HL-60 (cell line): ENCODE measurements at regions not wholly inside any gene's neighbourhood (a gene's known extent, or its start where the extent isn't known, plus 50 kb on each side); places are given as distances from the start of the nearest gene placed in this dataset.

Experiments used
- DNase-seq, 2 experiments: peaks; one replicate each; pipeline ENCODE4 v3.0.0-alpha.2; 2010 to 2020; ENCODE audit warnings: low read depth in 1 of 2, low spot score in 1 of 2
- H3K27ac ChIP-seq: fragments of 250-450 bp; sonication (Bioruptor Pico); replicated peaks from 2 replicates; pipeline ENCODE4 v1.5.1; 2020; ENCODE audit warnings: mild to moderate bottlenecking, moderate library complexity
- H3K27me3 ChIP-seq: fragments of 250-450 bp; sonication (Bioruptor Pico); 2 replicates; pipeline ENCODE4 v1.5.1; 2021; ENCODE audit warnings: mild to moderate bottlenecking, moderate library complexity; ENCODE audit not compliant: insufficient read depth, poor library complexity, severe bottlenecking
- H3K4me3 ChIP-seq: replicated peaks from 2 replicates; pipeline ENCODE4 v1.5.1; 2011; ENCODE audit warnings: mild to moderate bottlenecking, control low read depth, low read length; ENCODE audit not compliant: insufficient read depth
- CTCF ChIP-seq: IDR thresholded peaks from one replicate; pipeline ENCODE4 v1.5.1; 2011; ENCODE audit warnings: low read length, control low read depth, inconsistent platforms; ENCODE audit not compliant: insufficient read depth
- GABPA ChIP-seq: IDR thresholded peaks from 2 replicates; pipeline ENCODE4 v1.6.1; 2012; ENCODE audit warnings: low read depth
- POLR2AphosphoS5 ChIP-seq: IDR thresholded peaks from 2 replicates; pipeline ENCODE4 v1.6.1; 2012; ENCODE audit warnings: low read depth
- SPI1 ChIP-seq: IDR thresholded peaks from 2 replicates; pipeline ENCODE4 v1.6.1; 2012; ENCODE audit warnings: low read depth, mild to moderate bottlenecking, borderline replicate concordance
- TF ChIP-seq, protein P1 (sequence below): IDR thresholded peaks from 2 replicates; pipeline ENCODE4 v1.6.1; 2012; ENCODE audit warnings: low read depth; ENCODE audit not compliant: insufficient replicate concordance

DNA sequence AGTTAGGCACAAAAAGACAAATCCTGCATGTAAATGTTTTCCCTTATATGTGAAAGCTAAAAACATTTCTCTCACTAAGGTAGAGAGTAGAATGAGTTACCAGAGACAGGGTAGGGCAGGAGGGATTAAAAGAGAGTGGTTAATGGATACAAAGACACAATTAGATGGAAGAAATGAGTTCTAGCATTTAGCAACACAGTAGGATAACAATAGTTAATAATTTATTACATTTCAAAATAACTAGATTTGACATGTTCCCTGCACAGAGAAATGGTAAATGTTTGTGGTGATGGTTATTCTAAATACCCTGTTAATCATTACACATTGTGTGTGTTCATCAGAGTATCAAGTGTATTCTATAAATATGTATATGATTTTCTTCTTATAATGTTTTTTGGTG, 1400.7 kb downstream of the OTOL1 start:
- no peaks in the 10 kb centered on the region for H3K27me3 ChIP-seq
- H3K27ac ChIP-seq: no peak overlapping the region
- TF ChIP-seq SPI1: no peak
- no peak for TF ChIP-seq GABPA
- TF ChIP-seq, protein P1, sequence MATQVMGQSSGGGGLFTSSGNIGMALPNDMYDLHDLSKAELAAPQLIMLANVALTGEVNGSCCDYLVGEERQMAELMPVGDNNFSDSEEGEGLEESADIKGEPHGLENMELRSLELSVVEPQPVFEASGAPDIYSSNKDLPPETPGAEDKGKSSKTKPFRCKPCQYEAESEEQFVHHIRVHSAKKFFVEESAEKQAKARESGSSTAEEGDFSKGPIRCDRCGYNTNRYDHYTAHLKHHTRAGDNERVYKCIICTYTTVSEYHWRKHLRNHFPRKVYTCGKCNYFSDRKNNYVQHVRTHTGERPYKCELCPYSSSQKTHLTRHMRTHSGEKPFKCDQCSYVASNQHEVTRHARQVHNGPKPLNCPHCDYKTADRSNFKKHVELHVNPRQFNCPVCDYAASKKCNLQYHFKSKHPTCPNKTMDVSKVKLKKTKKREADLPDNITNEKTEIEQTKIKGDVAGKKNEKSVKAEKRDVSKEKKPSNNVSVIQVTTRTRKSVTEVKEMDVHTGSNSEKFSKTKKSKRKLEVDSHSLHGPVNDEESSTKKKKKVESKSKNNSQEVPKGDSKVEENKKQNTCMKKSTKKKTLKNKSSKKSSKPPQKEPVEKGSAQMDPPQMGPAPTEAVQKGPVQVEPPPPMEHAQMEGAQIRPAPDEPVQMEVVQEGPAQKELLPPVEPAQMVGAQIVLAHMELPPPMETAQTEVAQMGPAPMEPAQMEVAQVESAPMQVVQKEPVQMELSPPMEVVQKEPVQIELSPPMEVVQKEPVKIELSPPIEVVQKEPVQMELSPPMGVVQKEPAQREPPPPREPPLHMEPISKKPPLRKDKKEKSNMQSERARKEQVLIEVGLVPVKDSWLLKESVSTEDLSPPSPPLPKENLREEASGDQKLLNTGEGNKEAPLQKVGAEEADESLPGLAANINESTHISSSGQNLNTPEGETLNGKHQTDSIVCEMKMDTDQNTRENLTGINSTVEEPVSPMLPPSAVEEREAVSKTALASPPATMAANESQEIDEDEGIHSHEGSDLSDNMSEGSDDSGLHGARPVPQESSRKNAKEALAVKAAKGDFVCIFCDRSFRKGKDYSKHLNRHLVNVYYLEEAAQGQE: no peak
- no peak for TF ChIP-seq POLR2AphosphoS5
- TF ChIP-seq CTCF: no peak
- H3K4me3 ChIP-seq: no peak overlapping the region
- DNase-seq: no peak

DNA sequence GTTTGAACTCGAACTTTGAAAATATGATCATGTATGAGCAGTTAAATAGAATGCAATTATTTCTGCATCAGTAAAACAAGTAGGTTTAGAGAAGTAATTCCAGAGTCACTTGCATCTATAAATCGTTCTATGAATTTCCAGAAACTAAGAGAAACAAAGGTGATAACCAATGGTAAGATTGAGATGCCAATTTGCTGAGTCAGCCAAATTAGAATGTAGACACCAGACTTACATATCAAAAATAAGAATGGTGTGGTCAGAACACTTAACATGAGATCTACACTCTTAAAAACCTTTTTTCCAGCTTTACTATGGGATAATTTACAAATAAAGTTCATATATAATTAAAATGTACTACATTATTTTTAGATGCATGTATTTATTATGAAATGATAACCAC, 1435.9 kb downstream of the OTOL1 start:
- no peak for DNase-seq
- Histone ChIP-seq H3K27me3 (no peaks in the 10 kb centered on the region), H3K27ac (no peak overlapping the region), H3K4me3 (no peak overlapping the region)
- TF ChIP-seq, protein P1: no peak
- TF ChIP-seq POLR2AphosphoS5: no peak
- TF ChIP-seq SPI1: no peak
- no peak for TF ChIP-seq GABPA
- no peak for TF ChIP-seq CTCF

DNA sequence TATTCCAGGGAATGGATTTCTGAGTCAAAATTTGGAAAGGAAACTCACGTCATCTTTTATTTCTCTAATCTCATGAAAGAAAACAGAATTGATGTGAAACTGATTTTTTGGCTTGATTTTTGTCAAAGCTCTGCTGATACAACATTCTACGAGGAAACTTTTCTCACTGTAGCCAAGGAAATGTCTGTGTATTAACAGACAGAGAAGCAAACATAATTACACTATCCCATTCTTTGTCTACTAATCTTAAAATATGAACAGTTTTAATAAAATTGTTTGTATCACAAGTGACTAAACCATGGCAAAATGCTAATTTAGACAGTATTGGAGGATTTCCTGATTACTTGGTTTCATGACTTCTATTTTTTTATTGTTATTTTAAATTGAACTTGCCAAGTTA, 1437.0 kb downstream of the OTOL1 start:
- H3K27ac ChIP-seq: no peak overlapping the region
- DNase-seq: no peak
- TF ChIP-seq POLR2AphosphoS5 (no peak), SPI1 (no peak), CTCF (no peak), GABPA (no peak)
- TF ChIP-seq, protein P1: no peak

More for the DNA sequence above, 1437.0 kb downstream of the OTOL1 start:
- H3K4me3 ChIP-seq: no peak overlapping the region
- no peaks in the 10 kb centered on the region for H3K27me3 ChIP-seq
